ENCODE measurements at regions not wholly inside any gene's neighbourhood (a gene's known extent, or its start where the extent isn't known, plus 50 kb on each side); places are given as distances from the start of the nearest gene placed in this dataset.

DNA sequence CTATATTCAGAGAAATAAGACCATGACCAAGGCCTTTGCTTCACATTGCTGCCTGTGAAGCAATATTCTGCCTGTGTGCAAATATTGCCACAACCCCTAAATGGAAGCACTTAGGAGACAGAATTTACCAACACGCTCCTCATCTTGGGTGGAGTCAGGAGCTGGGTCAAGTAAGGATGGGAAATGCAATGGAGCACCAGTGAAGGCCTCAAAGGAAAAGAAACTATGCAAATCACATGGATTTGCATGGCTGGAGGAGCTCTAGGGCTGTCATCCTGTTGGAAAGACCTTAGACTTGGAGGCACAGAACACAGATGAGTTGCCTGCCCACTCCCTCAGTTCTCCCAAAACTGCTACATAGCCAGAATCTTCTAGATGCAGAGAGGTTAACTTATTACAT lies 435.5 kb downstream of the SIPA1L2 start:
- DNase-seq (ENCODE audit: low spot score) = no peak

GRCh38 chr1:232193451-232193783 lies 436.5 kb downstream of the SIPA1L2 start:
- no peak for DNase-seq (ENCODE audit: low spot score)

DNA sequence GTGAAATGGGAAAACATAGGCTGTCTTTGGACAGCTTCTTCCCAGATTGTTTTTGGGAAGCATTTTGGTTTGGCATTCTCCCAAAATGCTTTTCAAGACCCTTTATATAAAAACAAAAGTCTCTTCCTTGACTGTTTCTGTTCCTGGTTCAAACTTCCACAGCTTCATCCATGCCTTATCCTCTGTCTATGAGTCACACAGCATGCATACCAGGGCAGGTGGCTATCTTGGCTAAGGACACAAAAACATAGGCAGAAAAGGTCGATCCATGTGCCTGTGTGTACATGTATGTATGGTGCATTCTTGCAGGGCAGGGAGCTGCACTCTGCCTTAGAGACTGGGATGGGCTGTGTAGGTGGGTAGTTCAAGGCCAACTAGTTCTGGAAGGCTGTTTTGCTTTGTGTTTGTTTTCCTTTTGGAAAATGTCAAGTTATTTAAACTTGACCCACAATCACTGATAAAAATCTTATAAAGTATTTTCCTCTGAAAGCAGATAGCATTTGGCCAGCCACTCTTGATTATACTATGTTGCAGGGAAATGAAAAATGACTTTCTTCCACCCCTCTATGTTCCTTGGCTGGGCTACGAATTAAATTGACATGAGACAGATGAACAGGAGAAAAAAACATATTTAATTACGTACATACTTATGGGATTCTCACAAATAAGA lies 437.0 kb downstream of the SIPA1L2 start:
- DNase-seq (ENCODE audit: low spot score) = no peak

DNA sequence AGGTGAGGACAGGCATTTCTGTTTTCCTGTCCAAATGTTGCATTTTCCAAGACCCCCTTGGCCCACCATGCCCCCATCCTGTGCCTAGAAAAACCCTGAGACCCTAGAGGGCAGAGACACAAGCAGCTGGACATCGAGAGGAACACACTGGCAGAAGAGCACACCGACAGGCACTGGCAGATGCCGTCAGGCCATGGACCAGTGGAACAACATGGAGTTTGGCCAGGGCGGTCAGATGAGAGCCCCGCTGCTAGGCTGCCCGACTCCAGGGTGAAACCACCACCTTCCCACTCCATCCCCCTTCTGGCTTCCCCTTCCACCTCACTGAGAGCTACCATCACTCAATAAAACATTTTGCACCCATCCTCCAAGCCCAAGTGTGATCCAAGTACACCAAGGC lies 438.4 kb downstream of the SIPA1L2 start:
- DNase-seq (ENCODE audit: low spot score) = no peak

DNA sequence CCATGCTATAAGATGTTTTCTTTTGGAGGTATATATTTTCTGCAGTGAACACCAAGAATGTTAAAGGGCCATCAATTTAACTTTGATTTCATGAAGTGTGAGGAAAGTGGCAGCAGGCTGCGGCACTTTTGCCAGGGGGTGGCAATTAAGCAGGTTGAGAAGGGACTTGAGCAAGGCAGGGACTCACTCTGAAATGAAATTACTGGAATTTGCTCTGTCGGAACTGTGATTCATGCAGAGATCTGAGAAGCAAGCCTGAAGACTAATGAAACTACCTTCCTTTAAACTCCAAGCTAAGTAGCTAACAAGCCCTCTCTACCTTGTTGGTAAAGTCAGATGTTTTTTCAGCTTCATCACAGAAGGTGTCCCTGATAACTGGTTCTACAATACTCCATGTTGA lies 441.6 kb downstream of the SIPA1L2 start:
- DNase-seq (ENCODE audit: low spot score) = no peak

DNA sequence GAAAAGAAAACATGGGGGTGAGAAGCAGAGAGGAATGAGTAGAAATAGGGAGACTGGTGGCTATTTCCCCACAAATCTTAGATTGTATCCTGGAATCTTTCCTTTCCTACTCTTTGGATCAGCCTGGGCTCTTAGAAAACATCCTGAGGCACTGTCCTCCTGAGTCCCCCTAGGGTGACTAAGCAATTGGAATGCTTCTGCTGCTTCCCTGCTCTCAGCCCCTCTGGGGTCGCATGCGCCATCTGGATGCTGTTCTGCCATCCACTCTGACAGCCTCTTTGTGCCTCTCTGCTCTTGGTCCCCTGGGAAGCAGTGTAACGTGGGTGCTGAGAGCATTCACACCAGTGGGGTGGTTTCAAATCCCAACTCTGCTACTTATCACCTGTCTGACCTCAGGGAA lies 443.0 kb downstream of the SIPA1L2 start:
- DNase-seq (ENCODE audit: low spot score) = no peak

- DNase-seq (ENCODE audit: low spot score) = peak; percentile 80
Observed at GRCh38 chr1:232184561-232185530, 445.1 kb downstream of the SIPA1L2 start.

DNA sequence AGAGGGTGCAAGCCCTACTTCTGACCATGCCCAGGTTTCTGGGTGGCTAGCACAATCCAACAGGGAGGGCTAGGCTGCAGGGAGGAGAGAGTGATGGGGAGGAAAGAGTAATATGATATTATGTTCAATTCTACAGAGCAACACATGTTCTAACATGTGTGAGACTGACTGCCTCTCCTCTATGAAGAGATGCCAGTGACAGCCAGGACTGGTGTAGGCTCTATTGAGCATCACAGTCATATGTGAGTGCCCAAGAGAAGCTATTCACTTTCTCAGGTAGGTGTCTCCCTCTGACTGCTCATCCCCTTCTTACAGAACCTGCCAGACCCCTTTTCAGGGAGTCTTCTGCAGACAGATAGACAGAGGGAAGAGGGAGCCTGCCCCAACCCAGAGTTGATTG lies 446.1 kb downstream of the SIPA1L2 start:
- DNase-seq (ENCODE audit: low spot score) = no peak

GRCh38 chr1:232183266-232183800 lies 446.6 kb downstream of the SIPA1L2 start:
- DNase-seq (ENCODE audit: low spot score) = peak; percentile 24

GRCh38 chr1:232182236-232182635 lies 447.7 kb downstream of the SIPA1L2 start:
- no peak for DNase-seq (ENCODE audit: low spot score)

DNA sequence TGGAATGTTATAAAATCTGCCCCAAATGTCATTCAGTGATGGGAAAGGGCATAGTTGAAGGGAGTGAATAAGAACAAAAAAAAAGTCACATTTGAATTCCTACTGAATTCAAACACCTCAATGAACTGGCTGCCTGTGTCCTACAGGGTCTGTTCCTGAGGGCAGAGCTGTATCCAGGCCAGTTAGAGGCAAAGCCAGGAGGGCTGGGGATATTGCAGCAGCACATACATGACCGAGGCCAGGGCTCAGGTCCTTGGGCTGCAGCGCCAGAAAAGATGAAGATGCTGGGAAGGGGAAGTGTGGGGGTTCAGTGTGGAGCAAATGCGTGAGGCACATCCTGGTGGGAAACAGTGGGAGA lies 449.2 kb downstream of the SIPA1L2 start:
- DNase-seq (ENCODE audit: low spot score) = no peak

DNA sequence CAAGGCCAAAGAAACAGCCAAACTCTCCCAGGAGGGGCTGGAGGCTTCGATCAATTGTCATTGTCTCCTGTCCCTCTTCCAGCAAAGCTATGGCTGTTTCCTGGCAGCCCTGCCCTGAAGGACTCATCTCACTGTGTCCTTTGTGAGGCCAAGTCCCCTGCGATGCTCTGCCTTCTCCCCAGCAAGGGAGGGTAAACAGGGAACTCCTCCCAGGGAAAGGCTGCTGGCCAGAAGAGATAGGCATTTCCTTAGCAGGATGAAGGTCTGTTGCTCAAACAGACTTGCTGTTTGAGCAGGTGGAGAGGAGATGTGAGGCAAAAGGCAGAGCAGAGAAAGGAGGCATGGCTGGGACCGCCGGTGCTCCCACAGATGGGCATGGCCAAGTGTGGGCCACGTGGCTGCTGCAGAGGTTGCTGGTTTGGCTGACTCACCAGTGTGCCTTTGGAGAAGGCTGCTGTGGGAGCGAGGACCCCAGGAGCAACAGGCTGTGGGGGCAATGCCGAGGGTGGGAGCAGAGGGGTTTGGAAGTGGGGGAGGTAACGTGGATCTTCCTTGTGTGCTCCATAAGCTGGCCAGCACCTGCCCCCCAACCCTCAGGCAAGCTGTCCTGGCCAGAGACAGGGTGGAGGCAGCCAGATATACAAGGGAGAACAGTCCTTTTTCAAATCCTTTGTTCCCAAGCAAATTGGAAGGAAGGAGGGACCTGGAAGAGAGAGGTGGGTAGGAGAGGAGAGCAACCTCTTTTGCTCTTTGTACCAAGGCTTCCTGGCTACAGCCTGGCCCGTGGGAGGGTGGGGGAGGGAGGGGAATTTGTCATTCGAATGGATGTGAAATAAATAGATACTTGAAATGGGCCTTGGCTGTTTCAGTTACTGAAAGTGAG lies 449.8 kb downstream of the SIPA1L2 start:
- DNase-seq (ENCODE audit: low spot score) = no peak

GRCh38 chr1:232178191-232178590 lies 451.7 kb downstream of the SIPA1L2 start:
- DNase-seq (ENCODE audit: low spot score) = no peak

- no peak for DNase-seq (ENCODE audit: low spot score)
Observed at GRCh38 chr1:232177438-232177837, 452.5 kb downstream of the SIPA1L2 start.

DNA sequence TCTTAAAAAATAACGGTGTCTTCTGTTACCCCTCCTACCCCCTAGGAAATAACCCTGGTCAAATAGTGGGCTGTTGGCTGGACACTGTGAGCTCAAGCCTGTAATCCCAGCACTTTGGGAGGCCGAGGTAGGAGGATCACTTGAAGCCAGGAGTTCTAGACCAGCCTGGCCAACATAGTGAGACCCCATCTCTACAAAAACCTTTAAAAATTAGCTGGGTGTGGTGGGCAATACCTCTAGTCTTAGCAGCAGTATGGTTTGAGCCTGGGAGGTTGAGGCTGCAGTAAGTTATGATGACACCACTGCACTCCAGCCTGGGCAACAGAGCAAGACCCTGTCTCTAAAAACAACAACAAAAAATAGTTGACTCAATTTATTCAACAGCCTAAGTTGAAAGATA lies 453.7 kb downstream of the SIPA1L2 start:
- no peak for DNase-seq (ENCODE audit: low spot score)

- DNase-seq (ENCODE audit: low spot score) = peak; percentile 37
Observed at GRCh38 chr1:232174306-232174705, 455.6 kb downstream of the SIPA1L2 start.

GRCh38 chr1:232172563-232172962 lies 457.4 kb downstream of the SIPA1L2 start:
- peak; percentile 54 for DNase-seq (ENCODE audit: low spot score)

GRCh38 chr1:232170909-232171308 lies 459.0 kb downstream of the SIPA1L2 start:
- DNase-seq (ENCODE audit: low spot score) = no peak

DNA sequence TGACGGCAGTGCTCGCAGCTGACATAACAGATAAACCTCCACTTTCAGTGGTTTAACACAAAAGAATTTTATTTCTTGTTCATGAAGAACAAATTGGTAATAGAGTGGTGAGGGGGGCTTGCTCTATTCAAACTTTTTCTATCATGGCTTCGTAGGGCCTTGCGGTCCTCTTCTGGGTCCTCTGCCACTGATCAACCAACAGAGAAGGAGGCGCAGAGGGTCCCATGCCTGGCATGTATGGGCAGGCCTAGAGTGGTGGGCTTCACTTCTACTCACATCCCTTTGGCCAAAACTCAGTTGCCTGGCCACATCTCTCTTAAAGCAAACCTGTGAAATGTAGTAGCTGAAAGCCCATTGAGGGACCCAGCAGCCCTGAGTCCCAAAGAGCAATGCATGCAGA lies 460.5 kb downstream of the SIPA1L2 start:
- no peak for DNase-seq (ENCODE audit: low spot score)

- DNase-seq (ENCODE audit: low spot score) = no peak
Observed at GRCh38 chr1:232168508-232168907, 461.4 kb downstream of the SIPA1L2 start.

DNA sequence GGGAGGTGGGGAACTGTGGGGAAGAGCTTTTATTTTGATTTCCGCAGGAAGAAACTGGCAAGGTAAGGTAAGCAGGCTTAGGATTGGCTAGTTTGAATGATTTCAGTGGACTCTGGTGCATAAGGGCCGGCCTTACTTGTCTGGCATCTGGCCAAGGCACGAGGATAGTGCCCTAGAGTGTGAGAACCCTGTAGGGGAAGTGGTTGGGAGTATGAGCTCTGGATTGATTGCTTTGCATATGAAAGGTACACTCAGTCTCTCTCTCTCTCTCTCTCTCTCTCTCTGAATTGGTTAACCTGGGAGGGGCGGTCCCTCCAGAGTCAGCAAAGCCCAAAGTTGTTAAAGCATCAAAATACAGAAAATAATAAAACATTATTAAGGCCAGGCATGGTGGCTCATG lies 463.0 kb downstream of the SIPA1L2 start:
- peak; percentile 10 for DNase-seq (ENCODE audit: low spot score)

Measured in pons (tissue), 1 donor.